ENCODE measurements at regions not wholly inside any gene's neighbourhood (a gene's known extent, or its start where the extent isn't known, plus 50 kb on each side); places are given as distances from the start of the nearest gene placed in this dataset.

- no peak overlapping the region for H3K27ac ChIP-seq (ENCODE audit: insufficient read depth, low read length)
- H3K79me2 ChIP-seq (ENCODE audit: control insufficient read depth, insufficient read depth, low read length): no peaks in the 10 kb centered on the region
- no peaks in the 10 kb centered on the region for H3K9me3 ChIP-seq (ENCODE audit: control insufficient read depth, insufficient read depth, low read depth, low read length)
- H3K4me1 ChIP-seq (ENCODE audit: control insufficient read depth, extremely low read depth, insufficient read depth, low read length): no peaks in the 10 kb centered on the region
- no peaks in the 10 kb centered on the region for H4K20me1 ChIP-seq (ENCODE audit: control insufficient read depth, extremely low read depth, insufficient read depth, low read length)
- H3K27me3 ChIP-seq (ENCODE audit: control insufficient read depth, insufficient read depth, low read length): no peaks in the 10 kb centered on the region
- TF ChIP-seq CTCF (conservative IDR thresholded peaks at IDR 0.05 in 1 of 2, IDR thresholded peaks at IDR 0.05 in 1 of 2; ENCODE audit: low read depth in 1 of 2, low read length in 2 of 2) (no peak), EZH2 (IDR thresholded peaks at IDR 0.05; ENCODE audit: low read length, missing control alignments) (no peak)
- no peak overlapping the region for H3K4me3 ChIP-seq (replicated peaks in 1 of 4; ENCODE audit: control extremely low read depth in 1 of 4, insufficient read depth in 1 of 4, low read depth in 3 of 4, low read length in 4 of 4)
- DNase-seq (ENCODE audit: low read depth in 2 of 2): peak; percentile 9 to 12
- no peak overlapping the region for H2AFZ ChIP-seq (ENCODE audit: low read length)
- no peaks in the 10 kb centered on the region for H3K36me3 ChIP-seq (ENCODE audit: control insufficient read depth, insufficient read depth, low read length)
- H3K9ac ChIP-seq (ENCODE audit: insufficient read depth, low read length): no peak overlapping the region
- no peak overlapping the region for H3K4me2 ChIP-seq (ENCODE audit: extremely low read depth, insufficient read depth, low read length)
Measured at GRCh38 chrX:74009041-74009440, 156.5 kb upstream of the XIST start.

GRCh38 chrX:73992019-73992418 lies 139.5 kb upstream of the XIST start:
- no peak for DNase-seq (ENCODE audit: low read depth in 2 of 2)
- Histone ChIP-seq H4K20me1 (ENCODE audit: control insufficient read depth, extremely low read depth, insufficient read depth, low read length) (no peaks in the 10 kb centered on the region), H3K4me3 (replicated peaks in 1 of 4; ENCODE audit: control extremely low read depth in 1 of 4, insufficient read depth in 1 of 4, low read depth in 3 of 4, low read length in 4 of 4) (no peak overlapping the region), H3K79me2 (ENCODE audit: control insufficient read depth, insufficient read depth, low read length) (no peaks in the 10 kb centered on the region), H3K9me3 (ENCODE audit: control insufficient read depth, insufficient read depth, low read depth, low read length) (no peaks in the 10 kb centered on the region), H3K4me1 (ENCODE audit: control insufficient read depth, extremely low read depth, insufficient read depth, low read length) (no peaks in the 10 kb centered on the region), H3K4me2 (ENCODE audit: extremely low read depth, insufficient read depth, low read length) (no peak overlapping the region), H3K36me3 (ENCODE audit: control insufficient read depth, insufficient read depth, low read length) (no peaks in the 10 kb centered on the region), H3K27me3 (ENCODE audit: control insufficient read depth, insufficient read depth, low read length) (no peaks in the 10 kb centered on the region), H3K27ac (ENCODE audit: insufficient read depth, low read length) (no peak overlapping the region), H2AFZ (ENCODE audit: low read length) (no peak overlapping the region), H3K9ac (ENCODE audit: insufficient read depth, low read length) (no peak overlapping the region)
- TF ChIP-seq CTCF (conservative IDR thresholded peaks at IDR 0.05 in 1 of 2, IDR thresholded peaks at IDR 0.05 in 1 of 2; ENCODE audit: low read depth in 1 of 2, low read length in 2 of 2): no peak
- no peak for TF ChIP-seq EZH2 (IDR thresholded peaks at IDR 0.05; ENCODE audit: low read length, missing control alignments)

GRCh38 chrX:73987166-73987565 lies 134.7 kb upstream of the XIST start:
- Histone ChIP-seq H3K27ac (ENCODE audit: insufficient read depth, low read length) (no peak overlapping the region), H3K9ac (ENCODE audit: insufficient read depth, low read length) (no peak overlapping the region), H3K27me3 (ENCODE audit: control insufficient read depth, insufficient read depth, low read length) (no peaks in the 10 kb centered on the region), H3K4me1 (ENCODE audit: control insufficient read depth, extremely low read depth, insufficient read depth, low read length) (no peaks in the 10 kb centered on the region), H3K4me3 (replicated peaks in 1 of 4; ENCODE audit: control extremely low read depth in 1 of 4, insufficient read depth in 1 of 4, low read depth in 3 of 4, low read length in 4 of 4) (no peak overlapping the region), H3K9me3 (ENCODE audit: control insufficient read depth, insufficient read depth, low read depth, low read length) (no peaks in the 10 kb centered on the region), H3K36me3 (ENCODE audit: control insufficient read depth, insufficient read depth, low read length) (no peaks in the 10 kb centered on the region), H3K4me2 (ENCODE audit: extremely low read depth, insufficient read depth, low read length) (no peak overlapping the region), H4K20me1 (ENCODE audit: control insufficient read depth, extremely low read depth, insufficient read depth, low read length) (no peaks in the 10 kb centered on the region), H3K79me2 (ENCODE audit: control insufficient read depth, insufficient read depth, low read length) (no peaks in the 10 kb centered on the region), H2AFZ (ENCODE audit: low read length) (no peak overlapping the region)
- no peak for DNase-seq (ENCODE audit: low read depth in 2 of 2)
- no peak for TF ChIP-seq CTCF (conservative IDR thresholded peaks at IDR 0.05 in 1 of 2, IDR thresholded peaks at IDR 0.05 in 1 of 2; ENCODE audit: low read depth in 1 of 2, low read length in 2 of 2)
